Neural progenitor cell (in vitro differentiated cells): ENCODE measurements at regions not wholly inside any gene's neighbourhood (a gene's known extent, or its start where the extent isn't known, plus 50 kb on each side); places are given as distances from the start of the nearest gene placed in this dataset.

Experiments
- DNase-seq: peaks from one replicate; pipeline ENCODE4 v3.0.0-alpha.2; 2016; ENCODE audit warnings: low spot score
- H2AFZ ChIP-seq: fragments of 200-600 bp; sonication (generic); replicated peaks from 2 replicates; pipeline ENCODE4 v1.6.1; 2016; ENCODE audit warnings: antibody characterized with exemption
- H3F3A ChIP-seq: fragments of 200-600 bp; sonication (generic); 2 replicates; pipeline ENCODE4 v1.6.1; 2016; ENCODE audit warnings: antibody characterized with exemption, low read depth
- H3K27ac ChIP-seq: fragments of 200-600 bp; sonication (generic); 2 replicates; pipeline ENCODE4 v1.5.1; 2016; ENCODE audit warnings: mild to moderate bottlenecking
- H3K27me3 ChIP-seq: fragments of 200-600 bp; sonication (generic); 2 replicates; pipeline ENCODE4 v1.6.1; 2016; ENCODE audit warnings: mild to moderate bottlenecking, moderate library complexity
- H3K36me3 ChIP-seq: fragments of 200-600 bp; sonication (generic); 2 replicates; pipeline ENCODE4 v1.5.1; 2016
- H3K4me1 ChIP-seq: fragments of 200-600 bp; sonication (generic); 2 replicates; pipeline ENCODE4 v1.6.1; 2016; ENCODE audit warnings: mixed run types
- H3K4me2 ChIP-seq: fragments of 200-600 bp; sonication (generic); 2 replicates; pipeline ENCODE4 v1.6.1; 2016
- H3K4me3 ChIP-seq: fragments of 200-600 bp; sonication (generic); 2 replicates; pipeline ENCODE4 v1.5.1; 2016
- H3K79me2 ChIP-seq: fragments of 200-600 bp; sonication (generic); 2 replicates; pipeline ENCODE4 v1.6.1; 2016; ENCODE audit warnings: low read depth
- H3K9ac ChIP-seq: fragments of 200-600 bp; sonication (generic); 2 replicates; pipeline ENCODE4 v1.6.1; 2016
- H3K9me3 ChIP-seq: fragments of 200-600 bp; sonication (generic); 2 replicates; pipeline ENCODE4 v1.5.1; 2016; ENCODE audit warnings: low read depth
- H4K20me1 ChIP-seq: fragments of 200-600 bp; sonication (generic); 2 replicates; pipeline ENCODE4 v1.6.1; 2016; ENCODE audit warnings: low read depth
- H3K27ac Mint-ChIP-seq: 3 replicates; pipeline ENCODE4 v1.8.0; 2021; ENCODE audit warnings: mixed read lengths
- H3K27me3 Mint-ChIP-seq: 2 replicates; pipeline ENCODE4 v1.8.0; 2022; ENCODE audit warnings: low read depth, mild to moderate bottlenecking, inconsistent platforms, moderate library complexity, mixed read lengths; ENCODE audit not compliant: insufficient read depth
- H3K36me3 Mint-ChIP-seq: 3 replicates; pipeline ENCODE4 v1.8.0; 2021; ENCODE audit warnings: mixed read lengths
- H3K4me1 Mint-ChIP-seq: 3 replicates; pipeline ENCODE4 v1.8.0; 2021; ENCODE audit warnings: mixed read lengths
- H3K4me3 Mint-ChIP-seq: 3 replicates; pipeline ENCODE4 v1.8.0; 2021; ENCODE audit warnings: mild to moderate bottlenecking, moderate library complexity, mixed read lengths
- H3K9me3 Mint-ChIP-seq: 3 replicates; pipeline ENCODE4 v1.8.0; 2020; ENCODE audit warnings: mixed read lengths
- EZH2 ChIP-seq: fragments of 200-600 bp; sonication (generic); IDR thresholded peaks from 2 replicates; pipeline ENCODE4 v1.6.1; 2017; ENCODE audit warnings: antibody characterized with exemption, mild to moderate bottlenecking, moderate library complexity
- EZH2phosphoT487 ChIP-seq: fragments of 200-600 bp; sonication (generic); IDR thresholded peaks from 2 replicates; pipeline ENCODE4 v1.6.1; 2017; ENCODE audit warnings: antibody characterized with exemption
- TF ChIP-seq, protein P1 (sequence below): fragments of 200-600 bp; sonication (generic); IDR thresholded peaks from 2 replicates; pipeline ENCODE4 v1.5.1; 2017; ENCODE audit warnings: antibody characterized with exemption, mild to moderate bottlenecking

- Histone ChIP-seq H3K9me3 (no peaks in the 10 kb centered on the region), H4K20me1 (no peaks in the 10 kb centered on the region), H3K4me1 (no peaks in the 10 kb centered on the region), H2AFZ (no peak overlapping the region), H3K9ac (no peak overlapping the region), H3K36me3 (no peaks in the 10 kb centered on the region), H3F3A (no peaks in the 10 kb centered on the region), H3K27me3 (no peaks in the 10 kb centered on the region), H3K4me2 (no peak overlapping the region), H3K27ac (no peak overlapping the region), H3K4me3 (no peak overlapping the region), H3K79me2 (no peaks in the 10 kb centered on the region)
- no peak for DNase-seq
- Mint-ChIP-seq H3K4me3 (no peak overlapping the region), H3K9me3 (no peaks in the 10 kb centered on the region), H3K27me3 (peaks cover 4% of the 10 kb centered on the region), H3K27ac (no peak overlapping the region), H3K4me1 (no peaks in the 10 kb centered on the region), H3K36me3 (no peaks in the 10 kb centered on the region)
- no peak for TF ChIP-seq EZH2phosphoT487
Observed at GRCh38 chr10:16192337-16192736, 244.5 kb upstream of the PTER start.

- H3K4me2 ChIP-seq = no peak overlapping the region
- TF ChIP-seq EZH2phosphoT487 (no peak), EZH2 (no peak)
- TF ChIP-seq, protein P1, sequence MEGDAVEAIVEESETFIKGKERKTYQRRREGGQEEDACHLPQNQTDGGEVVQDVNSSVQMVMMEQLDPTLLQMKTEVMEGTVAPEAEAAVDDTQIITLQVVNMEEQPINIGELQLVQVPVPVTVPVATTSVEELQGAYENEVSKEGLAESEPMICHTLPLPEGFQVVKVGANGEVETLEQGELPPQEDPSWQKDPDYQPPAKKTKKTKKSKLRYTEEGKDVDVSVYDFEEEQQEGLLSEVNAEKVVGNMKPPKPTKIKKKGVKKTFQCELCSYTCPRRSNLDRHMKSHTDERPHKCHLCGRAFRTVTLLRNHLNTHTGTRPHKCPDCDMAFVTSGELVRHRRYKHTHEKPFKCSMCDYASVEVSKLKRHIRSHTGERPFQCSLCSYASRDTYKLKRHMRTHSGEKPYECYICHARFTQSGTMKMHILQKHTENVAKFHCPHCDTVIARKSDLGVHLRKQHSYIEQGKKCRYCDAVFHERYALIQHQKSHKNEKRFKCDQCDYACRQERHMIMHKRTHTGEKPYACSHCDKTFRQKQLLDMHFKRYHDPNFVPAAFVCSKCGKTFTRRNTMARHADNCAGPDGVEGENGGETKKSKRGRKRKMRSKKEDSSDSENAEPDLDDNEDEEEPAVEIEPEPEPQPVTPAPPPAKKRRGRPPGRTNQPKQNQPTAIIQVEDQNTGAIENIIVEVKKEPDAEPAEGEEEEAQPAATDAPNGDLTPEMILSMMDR = no peak
- no peaks in the 10 kb centered on the region for H3K36me3 Mint-ChIP-seq
- no peak overlapping the region for H3K27ac ChIP-seq
- H3K9ac ChIP-seq = no peak overlapping the region
- H3K9me3 Mint-ChIP-seq = no peaks in the 10 kb centered on the region
- H3K4me1 ChIP-seq = no peaks in the 10 kb centered on the region
- peaks cover 4% of the 10 kb centered on the region for H3K27me3 Mint-ChIP-seq
- H2AFZ ChIP-seq = no peak overlapping the region
- H3K36me3 ChIP-seq = no peaks in the 10 kb centered on the region
- H3K4me3 Mint-ChIP-seq = no peak overlapping the region
- H3K4me1 Mint-ChIP-seq = no peaks in the 10 kb centered on the region
- H4K20me1 ChIP-seq = no peaks in the 10 kb centered on the region
- no peaks in the 10 kb centered on the region for H3F3A ChIP-seq
- H3K9me3 ChIP-seq = no peaks in the 10 kb centered on the region
- no peak overlapping the region for H3K4me3 ChIP-seq
- H3K27me3 ChIP-seq = no peaks in the 10 kb centered on the region
- no peak overlapping the region for H3K27ac Mint-ChIP-seq
- no peaks in the 10 kb centered on the region for H3K79me2 ChIP-seq
- no peak for DNase-seq
Observed at GRCh38 chr10:16193241-16193640, 243.6 kb upstream of the PTER start.

DNA sequence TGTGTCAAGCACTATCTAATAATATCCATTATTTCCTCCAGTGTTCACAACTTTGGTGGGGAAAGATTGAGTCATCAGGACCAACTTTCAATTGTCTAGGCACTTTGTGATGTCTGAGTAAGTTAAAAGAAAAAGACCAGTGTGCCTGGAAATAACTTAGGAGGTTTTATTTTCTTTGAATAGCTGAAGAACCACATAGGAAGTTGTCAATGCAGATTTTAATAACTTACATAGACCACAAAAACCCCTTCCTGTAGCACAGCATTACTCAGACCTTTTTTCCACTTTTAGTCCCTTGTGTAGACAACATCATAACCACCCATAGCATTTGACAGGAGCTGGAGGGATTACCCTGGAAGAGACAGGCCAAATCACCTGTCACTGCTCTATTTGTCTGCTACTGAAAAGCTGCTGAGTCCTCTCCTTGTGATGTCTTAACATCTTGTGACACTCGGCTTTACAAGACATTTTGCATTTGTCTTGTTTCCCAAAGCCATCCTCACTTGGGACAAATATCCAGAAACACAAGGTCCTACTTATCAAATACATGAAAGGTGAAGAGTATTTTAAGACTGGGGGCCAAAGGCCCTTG lies 241.5 kb upstream of the PTER start:
- Histone ChIP-seq H4K20me1 (no peaks in the 10 kb centered on the region), H3K4me1 (no peaks in the 10 kb centered on the region), H3K27ac (no peak overlapping the region), H3K4me3 (no peak overlapping the region), H3K9me3 (no peaks in the 10 kb centered on the region), H3K36me3 (no peaks in the 10 kb centered on the region), H3K79me2 (no peaks in the 10 kb centered on the region), H3K27me3 (no peaks in the 10 kb centered on the region), H2AFZ (no peak overlapping the region), H3F3A (no peaks in the 10 kb centered on the region), H3K4me2 (no peak overlapping the region), H3K9ac (no peak overlapping the region)
- Mint-ChIP-seq H3K9me3 (no peaks in the 10 kb centered on the region), H3K27me3 (peaks cover 4% of the 10 kb centered on the region), H3K36me3 (no peaks in the 10 kb centered on the region), H3K4me3 (no peak overlapping the region), H3K4me1 (no peaks in the 10 kb centered on the region), H3K27ac (no peak overlapping the region)
- TF ChIP-seq, protein P1 = no peak
- no peak for TF ChIP-seq EZH2phosphoT487
- TF ChIP-seq EZH2 = no peak
- DNase-seq = no peak

DNA sequence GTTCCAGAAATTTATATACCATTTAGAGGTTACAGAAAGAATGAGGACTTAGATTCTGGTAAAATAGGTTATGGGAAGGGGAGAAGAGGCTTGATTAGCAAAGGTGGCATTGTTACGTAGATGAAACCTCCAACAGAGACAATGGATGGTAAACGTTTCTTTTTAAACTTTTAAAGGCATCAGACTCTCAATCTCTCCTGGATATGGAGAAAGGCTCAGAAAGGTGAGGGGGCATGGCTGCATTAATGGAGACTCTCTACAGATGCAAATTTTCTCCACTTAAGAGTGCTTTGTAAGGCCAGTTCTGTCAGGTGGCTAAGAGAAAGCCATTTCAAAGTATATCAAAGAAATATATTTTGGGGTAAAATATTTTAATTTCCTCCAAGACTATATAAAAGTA lies 240.9 kb upstream of the PTER start:
- peaks cover 4% of the 10 kb centered on the region for H3K27me3 Mint-ChIP-seq
- Histone ChIP-seq H3K4me3 (no peak overlapping the region), H3F3A (no peaks in the 10 kb centered on the region), H3K9ac (no peak overlapping the region), H4K20me1 (no peaks in the 10 kb centered on the region), H2AFZ (no peak overlapping the region), H3K9me3 (no peaks in the 10 kb centered on the region), H3K4me1 (no peaks in the 10 kb centered on the region), H3K27me3 (no peaks in the 10 kb centered on the region), H3K4me2 (no peak overlapping the region), H3K27ac (no peak overlapping the region), H3K36me3 (no peaks in the 10 kb centered on the region), H3K79me2 (no peaks in the 10 kb centered on the region)
- TF ChIP-seq, protein P1 = no peak
- TF ChIP-seq EZH2 (no peak), EZH2phosphoT487 (no peak)
- no peaks in the 10 kb centered on the region for H3K4me1 Mint-ChIP-seq
- H3K36me3 Mint-ChIP-seq = no peaks in the 10 kb centered on the region
- H3K9me3 Mint-ChIP-seq = no peaks in the 10 kb centered on the region
- no peak for DNase-seq
- H3K4me3 Mint-ChIP-seq = no peak overlapping the region
- H3K27ac Mint-ChIP-seq = no peak overlapping the region
